Type B pancreatic cell (in vitro differentiated cells): ENCODE measurements at regions not wholly inside any gene's neighbourhood (a gene's known extent, or its start where the extent isn't known, plus 50 kb on each side); places are given as distances from the start of the nearest gene placed in this dataset.

ENCODE experiments used
- DNase-seq: peaks from one replicate; pipeline ENCODE4 v3.0.0; 2021; ENCODE audit warnings: mixed read lengths; ENCODE audit not compliant: unreplicated experiment; ENCODE audit errors: extremely low spot score
- H3K27ac Mint-ChIP-seq: 2 replicates; pipeline ENCODE4 v1.8.0; 2021; ENCODE audit warnings: mild to moderate bottlenecking, mixed read lengths
- H3K27me3 Mint-ChIP-seq: 2 replicates; pipeline ENCODE4 v1.8.0; 2021; ENCODE audit warnings: mixed read lengths
- H3K36me3 Mint-ChIP-seq: 2 replicates; pipeline ENCODE4 v1.8.0; 2021; ENCODE audit warnings: mixed read lengths
- H3K4me1 Mint-ChIP-seq: one replicate; pipeline ENCODE4 v1.8.0; 2021; ENCODE audit warnings: mixed read lengths; ENCODE audit not compliant: unreplicated experiment
- H3K4me3 Mint-ChIP-seq: 2 replicates; pipeline ENCODE4 v1.8.0; 2021; ENCODE audit warnings: mild to moderate bottlenecking, mixed read lengths
- H3K9me3 Mint-ChIP-seq: 2 replicates; pipeline ENCODE4 v1.8.0; 2021; ENCODE audit warnings: mixed read lengths
- CTCF ChIP-seq: fragments of 200-600 bp; sonication (generic); conservative IDR thresholded peaks from 2 replicates; pipeline ENCODE4 v1.5.0; 2021; ENCODE audit warnings: antibody characterized with exemption, mild to moderate bottlenecking

- H3K4me1 Mint-ChIP-seq = no peaks in the 10 kb centered on the region
- TF ChIP-seq CTCF = no peak
- no peaks in the 10 kb centered on the region for H3K27me3 Mint-ChIP-seq
- H3K9me3 Mint-ChIP-seq = no peaks in the 10 kb centered on the region
- DNase-seq = no peak
- no peak overlapping the region for H3K4me3 Mint-ChIP-seq
- no peak overlapping the region for H3K27ac Mint-ChIP-seq
- H3K36me3 Mint-ChIP-seq = no peaks in the 10 kb centered on the region
Observed at GRCh38 chr4:132513491-132513890, 635.6 kb upstream of the PCDH10 start.

GRCh38 chr4:132526652-132527051 lies 622.4 kb upstream of the PCDH10 start:
- Mint-ChIP-seq H3K4me3 (no peak overlapping the region), H3K27me3 (no peaks in the 10 kb centered on the region), H3K36me3 (no peaks in the 10 kb centered on the region), H3K9me3 (no peaks in the 10 kb centered on the region), H3K27ac (no peak overlapping the region), H3K4me1 (no peaks in the 10 kb centered on the region)
- no peak for DNase-seq
- TF ChIP-seq CTCF = no peak

GRCh38 chr4:132527817-132528216 lies 621.3 kb upstream of the PCDH10 start:
- no peak for TF ChIP-seq CTCF
- Mint-ChIP-seq H3K27ac (no peak overlapping the region), H3K9me3 (no peaks in the 10 kb centered on the region), H3K27me3 (no peaks in the 10 kb centered on the region), H3K36me3 (no peaks in the 10 kb centered on the region), H3K4me1 (no peaks in the 10 kb centered on the region), H3K4me3 (no peak overlapping the region)
- DNase-seq = no peak

- Mint-ChIP-seq H3K4me3 (no peak overlapping the region), H3K36me3 (no peaks in the 10 kb centered on the region), H3K27me3 (no peaks in the 10 kb centered on the region), H3K27ac (no peak overlapping the region), H3K9me3 (no peaks in the 10 kb centered on the region), H3K4me1 (no peaks in the 10 kb centered on the region)
- DNase-seq = no peak
- TF ChIP-seq CTCF = no peak
Observed at GRCh38 chr4:132530861-132531260, 618.2 kb upstream of the PCDH10 start.

- Mint-ChIP-seq H3K4me3 (no peak overlapping the region), H3K9me3 (peaks cover 8% of the 10 kb centered on the region), H3K27me3 (no peaks in the 10 kb centered on the region), H3K36me3 (no peaks in the 10 kb centered on the region), H3K4me1 (no peaks in the 10 kb centered on the region), H3K27ac (no peak overlapping the region)
- no peak for DNase-seq
- no peak for TF ChIP-seq CTCF
Observed at GRCh38 chr4:132540268-132540667, 608.8 kb upstream of the PCDH10 start.

- no peaks in the 10 kb centered on the region for H3K27me3 Mint-ChIP-seq
- no peak for DNase-seq
- no peak overlapping the region for H3K27ac Mint-ChIP-seq
- peaks cover 8% of the 10 kb centered on the region for H3K9me3 Mint-ChIP-seq
- H3K36me3 Mint-ChIP-seq = no peaks in the 10 kb centered on the region
- H3K4me1 Mint-ChIP-seq = no peaks in the 10 kb centered on the region
- H3K4me3 Mint-ChIP-seq = no peak overlapping the region
- no peak for TF ChIP-seq CTCF
Observed at GRCh38 chr4:132540797-132541196, 608.3 kb upstream of the PCDH10 start.
